Endodermal cell (in vitro differentiated cells): ENCODE measurements at regions not wholly inside any gene's neighbourhood (a gene's known extent, or its start where the extent isn't known, plus 50 kb on each side); places are given as distances from the start of the nearest gene placed in this dataset.

Experiments
- DNase-seq: peaks from one replicate; pipeline ENCODE4 v3.0.0-alpha.2; 2017
- H3K27ac ChIP-seq: 2 replicates; pipeline ENCODE4 v1.5.1; 2013; ENCODE audit warnings: mild to moderate bottlenecking, low read depth, low read length, moderate library complexity
- H3K27me3 ChIP-seq: 2 replicates; pipeline ENCODE4 v1.6.1; 2013; ENCODE audit warnings: mild to moderate bottlenecking, low read length, moderate library complexity; ENCODE audit not compliant: insufficient read depth, control insufficient read depth, poor library complexity, severe bottlenecking
- H3K36me3 ChIP-seq: 2 replicates; pipeline ENCODE4 v1.7.0; 2013; ENCODE audit warnings: mild to moderate bottlenecking, low read length, moderate library complexity; ENCODE audit not compliant: control insufficient read depth, insufficient read depth
- H3K4me1 ChIP-seq: one replicate; pipeline ENCODE4 v1.7.0; 2013; ENCODE audit warnings: low read length; ENCODE audit not compliant: control insufficient read depth, insufficient read depth
- H3K4me3 ChIP-seq: 2 replicates; pipeline ENCODE4 v1.5.1; 2013; ENCODE audit warnings: mild to moderate bottlenecking, low read length, moderate library complexity
- H3K9ac ChIP-seq: 2 replicates; pipeline ENCODE4 v1.6.1; 2013; ENCODE audit warnings: mild to moderate bottlenecking, low read length, moderate library complexity; ENCODE audit not compliant: poor library complexity, severe bottlenecking; ENCODE audit errors: extremely low read depth
- H3K9me3 ChIP-seq: 2 replicates; pipeline ENCODE4 v1.6.1; 2013; ENCODE audit warnings: mild to moderate bottlenecking, low read length, moderate library complexity; ENCODE audit not compliant: control insufficient read depth
- H3K27ac Mint-ChIP-seq: 2 replicates; pipeline ENCODE4 v1.8.0; 2020; ENCODE audit warnings: mixed read lengths
- H3K27me3 Mint-ChIP-seq: 2 replicates; pipeline ENCODE4 v1.8.0; 2021; ENCODE audit warnings: mild to moderate bottlenecking, mixed read lengths; ENCODE audit not compliant: insufficient read depth
- H3K36me3 Mint-ChIP-seq: 2 replicates; pipeline ENCODE4 v1.8.0; 2020; ENCODE audit warnings: low read depth, mixed read lengths
- H3K4me1 Mint-ChIP-seq: 2 replicates; pipeline ENCODE4 v1.8.0; 2020; ENCODE audit warnings: mixed read lengths
- H3K4me3 Mint-ChIP-seq: 2 replicates; pipeline ENCODE4 v1.8.0; 2020; ENCODE audit warnings: mild to moderate bottlenecking, moderate library complexity, mixed read lengths
- H3K9me3 Mint-ChIP-seq: 2 replicates; pipeline ENCODE4 v1.8.0; 2020; ENCODE audit warnings: mild to moderate bottlenecking, mixed read lengths
- CTCF ChIP-seq: fragments of 200-600 bp; sonication (generic); conservative IDR thresholded peaks from 2 replicates; pipeline ENCODE4 v1.5.0; 2021; ENCODE audit warnings: antibody characterized with exemption, mild to moderate bottlenecking
- WGBS, 2 experiments: methylation state at CpG; one replicate each; pipeline versions ENCODE4 v1.1.5 to v1.1.7; 2013; ENCODE audit warnings: missing lambda C conversion rate in 2 of 2, mixed read lengths in 1 of 2; ENCODE audit not compliant: insufficient coverage in 1 of 2, insufficient read length in 1 of 2; 5-methylcytosine and 5-hydroxymethylcytosine counted together

- 94 to 100% methylated on average over 2 to 8 of the region's 8 CpGs for WGBS, 2 experiments
- TF ChIP-seq CTCF = no peak
- H3K9me3 ChIP-seq = peaks cover 11% of the 10 kb centered on the region
- H3K4me1 ChIP-seq = peaks cover 5% of the 10 kb centered on the region
- Mint-ChIP-seq H3K4me1 (peaks cover 8% of the 10 kb centered on the region), H3K27me3 (peaks cover 5% of the 10 kb centered on the region), H3K4me3 (no peak overlapping the region), H3K9me3 (peaks cover 14% of the 10 kb centered on the region), H3K27ac (no peak overlapping the region), H3K36me3 (no peaks in the 10 kb centered on the region)
- H3K27ac ChIP-seq = no peak overlapping the region
- DNase-seq = no peak
- H3K4me3 ChIP-seq = peak overlapping the region; percentile 43
- H3K9ac ChIP-seq = no peak overlapping the region
- no peaks in the 10 kb centered on the region for H3K36me3 ChIP-seq
- no peaks in the 10 kb centered on the region for H3K27me3 ChIP-seq
Measured at GRCh38 chr3:31102196-31102879, 207.9 kb upstream of the GADL1 start.

GRCh38 chr3:31103181-31103580 is 208.7 kb upstream of the GADL1 start:
- H3K9me3 Mint-ChIP-seq = peaks cover 14% of the 10 kb centered on the region
- Histone ChIP-seq H3K36me3 (no peaks in the 10 kb centered on the region), H3K4me1 (peaks cover 5% of the 10 kb centered on the region), H3K4me3 (peak overlapping the region; percentile 43), H3K27me3 (no peaks in the 10 kb centered on the region), H3K27ac (no peak overlapping the region), H3K9ac (no peak overlapping the region), H3K9me3 (peaks cover 11% of the 10 kb centered on the region)
- 69 to 100% methylated on average over 1 to 2 of the region's 2 CpGs for WGBS, 2 experiments
- H3K4me3 Mint-ChIP-seq = no peak overlapping the region
- no peak for DNase-seq
- no peak overlapping the region for H3K27ac Mint-ChIP-seq
- peaks cover 1% of the 10 kb centered on the region for H3K36me3 Mint-ChIP-seq
- TF ChIP-seq CTCF = no peak
- H3K27me3 Mint-ChIP-seq = peaks cover 5% of the 10 kb centered on the region
- peaks cover 8% of the 10 kb centered on the region for H3K4me1 Mint-ChIP-seq

- Histone ChIP-seq H3K9ac (no peak overlapping the region), H3K36me3 (no peaks in the 10 kb centered on the region), H3K9me3 (peaks cover 14% of the 10 kb centered on the region), H3K4me1 (peaks cover 5% of the 10 kb centered on the region), H3K4me3 (no peak overlapping the region), H3K27me3 (no peaks in the 10 kb centered on the region), H3K27ac (no peak overlapping the region)
- 63 to 89% methylated on average over 3 to 4 of the region's 4 CpGs for WGBS, 2 experiments
- peaks cover 14% of the 10 kb centered on the region for H3K9me3 Mint-ChIP-seq
- DNase-seq = peak; percentile 60
- no peak overlapping the region for H3K4me3 Mint-ChIP-seq
- peaks cover 5% of the 10 kb centered on the region for H3K4me1 Mint-ChIP-seq
- TF ChIP-seq CTCF = no peak
- no peak overlapping the region for H3K27ac Mint-ChIP-seq
- peaks cover 1% of the 10 kb centered on the region for H3K36me3 Mint-ChIP-seq
- H3K27me3 Mint-ChIP-seq = peaks cover 3% of the 10 kb centered on the region
Measured at GRCh38 chr3:31103623-31104180, 209.2 kb upstream of the GADL1 start.
